NCI-H460 (cell line): ENCODE measurements at regions not wholly inside any gene's neighbourhood (a gene's known extent, or its start where the extent isn't known, plus 50 kb on each side); places are given as distances from the start of the nearest gene placed in this dataset.
"Not testable (repeated sequence)": the region's sequence is repeated elsewhere in the genome, so short reads cannot be mapped to it uniquely, and the experiment has no call there.

Experiments used
- DNase-seq: peaks from one replicate; pipeline ENCODE4 v3.0.0-alpha.2; 2016; ENCODE audit warnings: low read depth; ENCODE audit errors: extremely low read depth

DNA sequence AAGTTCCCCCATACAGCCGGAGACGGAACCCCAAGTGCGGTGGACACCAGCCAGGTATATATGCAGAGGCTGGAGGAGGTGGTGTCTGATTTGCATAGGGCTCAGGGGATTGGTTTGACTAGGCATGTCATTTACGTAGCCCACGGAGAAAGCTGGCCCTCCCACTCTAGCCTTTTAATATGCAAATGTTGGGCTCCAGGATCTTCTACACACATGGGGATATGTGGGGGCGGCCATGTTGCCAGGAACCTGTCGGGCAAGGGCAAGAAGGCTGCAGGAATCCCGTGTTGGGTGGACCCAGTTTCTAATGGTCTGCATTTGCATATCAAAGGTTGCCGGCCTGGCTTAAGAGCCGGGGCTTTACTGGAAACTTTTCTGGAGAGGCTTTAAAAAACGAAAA, 57.4 kb downstream of the FTHL17 start:
- not testable (repeated sequence) for DNase-seq

- no peak for DNase-seq
These were observed 59.3 kb downstream of the FTHL17 start for GRCh38 chrX:31012509-31013025.

DNA sequence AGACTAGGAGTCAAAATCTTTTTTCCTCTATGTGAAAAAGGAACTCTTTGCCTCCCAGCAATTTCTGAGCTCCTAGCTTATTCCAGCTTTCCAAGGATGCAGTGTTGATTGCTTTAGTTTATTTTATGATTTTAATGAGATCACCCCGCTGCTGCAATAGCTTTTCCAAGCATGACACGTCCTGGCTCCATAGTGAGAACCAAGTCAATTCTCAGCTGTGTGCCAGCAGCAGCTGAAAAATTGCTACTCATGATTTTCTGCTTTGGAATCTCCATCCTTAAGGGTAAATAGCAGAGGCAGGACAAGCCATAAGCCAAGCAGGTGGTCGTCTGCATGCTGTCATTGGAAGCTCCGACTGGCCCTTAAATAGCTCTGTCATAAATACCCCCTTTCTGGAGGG, 64.5 kb downstream of the FTHL17 start:
- DNase-seq = no peak

GRCh38 chrX:31006027-31006426, 65.8 kb downstream of the FTHL17 start:
- DNase-seq = no peak

GRCh38 chrX:30997411-30997810, 74.4 kb downstream of the FTHL17 start:
- DNase-seq = no peak

DNA sequence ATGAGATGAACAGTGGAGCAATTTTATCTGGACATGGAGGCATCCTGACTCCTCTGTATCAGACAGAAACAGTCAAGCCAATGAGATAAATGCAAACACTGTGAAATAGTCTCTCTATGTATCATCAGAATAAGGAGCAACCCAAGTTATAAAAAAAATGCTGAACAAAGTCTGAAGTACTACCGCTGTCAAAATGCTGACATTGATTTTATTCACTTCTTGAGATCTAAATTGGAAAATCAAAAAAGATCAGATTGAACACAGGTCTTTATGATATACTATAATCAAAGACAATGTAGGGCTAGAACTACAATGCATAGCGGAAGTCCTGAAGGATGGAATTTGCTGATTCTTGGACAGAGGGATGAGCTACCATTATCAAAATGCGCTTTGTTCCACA, 76.1 kb downstream of the FTHL17 start:
- DNase-seq = no peak

DNA sequence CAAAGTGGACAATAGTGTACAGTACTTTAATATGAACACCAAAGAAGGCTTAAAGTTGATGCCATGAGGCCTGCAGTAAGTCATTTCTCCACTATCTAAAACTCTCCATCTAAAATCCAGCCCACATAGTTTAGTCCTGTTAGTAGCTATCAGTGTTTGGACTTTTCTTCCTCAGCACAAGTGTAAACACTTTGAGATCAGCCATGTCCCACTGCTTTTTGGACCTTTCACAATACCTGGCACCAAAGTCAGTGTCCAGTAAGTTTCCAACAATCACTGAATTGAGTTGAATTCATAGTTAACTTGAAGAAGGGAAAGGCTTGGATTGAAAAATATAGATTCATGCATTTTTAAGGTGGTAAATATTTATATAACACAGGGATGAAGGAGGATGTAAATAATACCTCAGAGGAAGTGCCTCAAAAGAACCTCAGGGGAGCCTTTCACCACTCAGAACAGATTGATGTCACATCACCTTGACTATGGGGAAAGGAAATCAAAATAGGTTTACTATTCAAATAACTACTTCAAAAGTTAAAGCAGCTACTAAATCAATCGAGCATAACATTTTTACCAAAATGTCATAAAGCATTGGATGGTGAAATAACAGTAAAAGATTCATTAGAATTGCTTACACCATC, 76.7 kb downstream of the FTHL17 start:
- DNase-seq = no peak

DNA sequence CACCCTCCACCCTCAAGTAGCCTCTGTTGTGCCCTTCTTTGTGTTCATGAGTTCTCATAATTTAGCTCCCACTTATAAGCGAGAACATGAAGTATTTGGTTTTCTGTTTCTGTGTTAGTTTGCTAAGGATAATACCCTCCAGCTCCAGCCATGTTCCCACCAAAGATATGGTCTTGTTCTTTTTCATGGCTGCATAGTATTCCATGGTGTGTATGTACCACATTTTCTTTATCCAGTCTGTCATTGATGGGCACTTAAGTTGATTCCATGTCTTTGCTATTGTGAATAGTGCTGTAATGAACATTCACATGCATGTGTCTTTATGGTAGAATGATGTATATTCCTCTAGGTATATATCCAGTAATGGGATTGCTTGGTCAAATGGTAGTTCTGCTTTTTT, 77.8 kb downstream of the FTHL17 start:
- DNase-seq = not testable (repeated sequence)

- DNase-seq = no peak
These were observed 79.4 kb downstream of the FTHL17 start for GRCh38 chrX:30992381-30992904.

- no peak for DNase-seq
These were observed 81.5 kb downstream of the FTHL17 start for GRCh38 chrX:30990361-30990760.

DNA sequence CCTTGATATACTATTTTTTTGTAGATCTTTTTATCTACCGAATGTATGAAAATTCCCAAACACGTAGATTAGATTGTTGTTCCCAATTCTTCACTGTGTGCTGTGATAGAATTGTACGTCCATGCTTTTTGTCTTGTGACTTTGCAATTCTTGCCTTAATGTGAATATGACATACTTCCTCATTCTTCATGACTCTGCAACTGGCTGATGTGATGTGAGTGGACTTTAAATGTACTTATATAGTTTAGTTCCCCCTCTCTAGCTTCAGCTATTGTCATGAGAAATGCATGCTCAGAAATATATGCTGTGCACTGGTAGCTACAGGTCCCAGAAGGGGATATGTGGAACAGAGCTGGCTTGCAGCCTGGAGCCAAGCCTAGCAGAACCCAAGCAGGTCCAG, 89.4 kb downstream of the FTHL17 start:
- no peak for DNase-seq

GRCh38 chrX:30981968-30982367, 89.9 kb downstream of the FTHL17 start:
- no peak for DNase-seq

- no peak for DNase-seq
These were observed 90.2 kb upstream of the TAB3 start for GRCh38 chrX:30979271-30979670.

DNA sequence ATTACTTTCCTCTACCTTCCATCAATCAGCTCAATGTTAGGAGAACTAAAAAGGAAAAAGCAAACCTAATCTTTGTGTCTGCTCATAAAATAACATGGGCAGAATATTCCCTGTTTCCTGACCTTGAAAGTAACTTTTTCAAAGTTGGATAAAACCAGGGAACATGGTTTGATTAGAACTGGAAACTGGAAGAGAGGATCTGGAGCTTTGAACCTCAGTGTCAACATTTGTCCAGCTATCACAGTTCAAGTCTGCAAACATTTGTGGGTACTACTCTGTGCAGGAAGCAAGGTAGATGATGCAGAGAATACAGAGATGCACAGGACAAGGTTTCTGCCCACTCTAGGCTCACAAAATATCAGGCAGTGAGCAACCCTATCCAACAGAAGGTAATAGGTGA, 86.4 kb upstream of the TAB3 start:
- DNase-seq = no peak

DNA sequence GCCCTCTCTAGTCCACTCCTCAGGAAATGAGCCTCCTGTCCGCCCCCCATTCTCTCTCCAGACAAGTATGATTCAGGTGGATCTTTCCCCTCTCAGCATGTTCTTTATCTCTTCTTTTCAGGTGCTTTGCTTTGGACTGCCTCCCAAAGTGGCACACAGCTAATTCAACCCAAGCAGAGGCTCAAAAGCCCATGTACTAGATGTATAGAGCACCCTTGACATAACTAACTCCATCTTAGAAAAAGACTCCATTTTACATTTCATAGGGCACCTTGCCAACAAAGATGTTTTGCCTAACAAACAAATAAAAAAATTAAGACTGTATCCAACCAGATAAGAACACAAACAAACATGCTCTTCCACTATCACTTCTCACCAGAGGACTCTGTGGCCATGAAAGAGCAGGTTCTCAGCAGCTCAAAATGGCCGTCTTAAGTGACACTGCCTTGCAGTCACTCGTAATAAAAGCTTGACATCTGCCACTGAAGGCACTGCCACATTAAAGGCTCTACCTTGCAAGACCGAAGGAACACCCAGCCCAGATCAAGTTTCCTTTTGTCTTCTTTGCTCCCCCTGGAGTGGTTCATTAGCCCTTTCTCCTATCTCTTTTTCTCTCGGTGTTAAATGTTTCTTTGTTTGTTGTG, 84.9 kb upstream of the TAB3 start:
- no peak for DNase-seq

GRCh38 chrX:30971774-30972603, 82.9 kb upstream of the TAB3 start:
- DNase-seq = peak; percentile 49

- no peak for DNase-seq
These were observed 78.5 kb upstream of the TAB3 start for GRCh38 chrX:30967516-30967915.

- DNase-seq = no peak
These were observed 76.7 kb upstream of the TAB3 start for GRCh38 chrX:30965767-30966166.

DNA sequence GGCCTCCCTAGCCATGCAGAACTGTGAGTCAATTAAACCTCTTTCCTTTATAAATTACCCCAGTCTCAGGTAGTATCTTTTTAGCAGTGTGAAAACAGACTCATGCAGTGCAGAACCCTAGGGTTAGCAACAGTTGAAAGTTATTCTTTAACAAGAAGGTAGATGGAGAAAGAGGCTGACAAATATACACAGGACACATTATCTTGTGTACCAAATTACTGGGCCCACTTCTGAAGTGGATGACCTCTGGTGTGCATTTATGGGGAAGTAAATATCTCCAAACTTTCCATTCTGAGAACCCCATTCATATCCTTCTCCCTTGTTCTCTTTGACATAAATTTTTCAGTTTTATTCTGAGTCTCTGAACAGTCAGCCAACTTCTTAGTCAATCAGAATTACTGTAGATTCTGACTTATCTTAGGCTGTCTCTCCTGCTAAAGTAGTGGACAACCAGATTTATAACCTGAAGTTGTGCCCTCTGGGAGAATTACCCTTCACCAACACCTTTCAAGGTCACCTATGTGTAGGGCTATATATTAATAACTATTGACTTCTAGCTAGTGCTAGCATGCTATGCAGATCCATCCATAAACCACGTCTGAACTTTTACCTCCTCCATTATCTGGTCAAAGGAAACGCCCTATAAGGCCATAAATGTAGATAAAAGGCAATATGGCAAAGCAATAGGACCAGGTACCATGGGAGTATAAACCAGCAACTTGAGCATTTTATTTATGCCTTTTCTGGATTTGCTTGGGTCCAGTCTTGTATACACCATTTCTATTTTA, 72.5 kb upstream of the TAB3 start:
- no peak for DNase-seq

DNA sequence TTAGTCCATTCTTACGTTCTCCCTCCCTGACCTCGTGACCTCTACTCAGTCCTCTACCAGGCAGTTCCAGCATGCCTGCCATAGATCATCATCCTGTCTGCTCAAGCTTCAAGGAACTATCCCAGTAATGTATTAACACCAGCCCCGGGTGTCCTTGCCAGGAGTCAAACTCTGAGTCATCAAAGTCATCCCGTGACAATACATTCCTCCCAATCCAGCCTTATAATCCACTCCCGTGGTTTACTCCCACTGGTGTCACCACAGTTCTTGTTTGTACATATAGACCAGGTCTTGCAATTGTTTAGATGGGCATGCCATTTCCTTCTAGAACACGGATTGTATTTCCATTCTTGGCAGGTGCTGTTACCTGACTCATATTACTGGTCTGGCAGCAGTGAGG, 68.7 kb upstream of the TAB3 start:
- DNase-seq = no peak

- no peak for DNase-seq
These were observed 66.6 kb upstream of the TAB3 start for GRCh38 chrX:30955687-30956086.
